Immature natural killer cell (primary cell): ENCODE measurements at regions not wholly inside any gene's neighbourhood (a gene's known extent, or its start where the extent isn't known, plus 50 kb on each side); places are given as distances from the start of the nearest gene placed in this dataset.
A peak's percentile ranks its signal among the peaks of the same experiment; 100 is the strongest.

Experiments used
- DNase-seq, 3 donors: peaks; one replicate each; pipeline ENCODE4 v3.0.0; 2022; ENCODE audit warnings: mixed read lengths in 1 of 3
- H3K27ac Mint-ChIP-seq, 6 donors: one replicate each; pipeline ENCODE4 v1.8.0; 2020; ENCODE audit warnings: mixed read lengths in 6 of 6, mild to moderate bottlenecking in 5 of 6, inconsistent platforms in 4 of 6, moderate library complexity in 3 of 6
- H3K27me3 Mint-ChIP-seq, 3 donors: one replicate each; pipeline ENCODE4 v1.8.0; 2020 to 2021; ENCODE audit warnings: low read depth in 3 of 3, mild to moderate bottlenecking in 3 of 3, mixed read lengths in 3 of 3, moderate library complexity in 3 of 3, inconsistent platforms in 1 of 3
- H3K36me3 Mint-ChIP-seq, 3 donors: one replicate each; pipeline ENCODE4 v1.8.0; 2020; ENCODE audit warnings: mixed read lengths in 3 of 3, inconsistent platforms in 2 of 3, mild to moderate bottlenecking in 2 of 3
- H3K4me1 Mint-ChIP-seq, 2 donors: one replicate each; pipeline ENCODE4 v1.8.0; 2020; ENCODE audit warnings: inconsistent platforms in 2 of 2, mild to moderate bottlenecking in 2 of 2, mixed read lengths in 2 of 2, moderate library complexity in 1 of 2
- H3K4me3 Mint-ChIP-seq, 5 donors: one replicate each; pipeline ENCODE4 v1.8.0; 2020; ENCODE audit warnings: mild to moderate bottlenecking in 5 of 5, mixed read lengths in 5 of 5, inconsistent platforms in 3 of 5, moderate library complexity in 3 of 5
- H3K9me3 Mint-ChIP-seq, 6 donors: one replicate each; pipeline ENCODE4 v1.8.0; 2020; ENCODE audit warnings: mild to moderate bottlenecking in 6 of 6, mixed read lengths in 6 of 6, inconsistent platforms in 4 of 6, moderate library complexity in 3 of 6

DNA sequence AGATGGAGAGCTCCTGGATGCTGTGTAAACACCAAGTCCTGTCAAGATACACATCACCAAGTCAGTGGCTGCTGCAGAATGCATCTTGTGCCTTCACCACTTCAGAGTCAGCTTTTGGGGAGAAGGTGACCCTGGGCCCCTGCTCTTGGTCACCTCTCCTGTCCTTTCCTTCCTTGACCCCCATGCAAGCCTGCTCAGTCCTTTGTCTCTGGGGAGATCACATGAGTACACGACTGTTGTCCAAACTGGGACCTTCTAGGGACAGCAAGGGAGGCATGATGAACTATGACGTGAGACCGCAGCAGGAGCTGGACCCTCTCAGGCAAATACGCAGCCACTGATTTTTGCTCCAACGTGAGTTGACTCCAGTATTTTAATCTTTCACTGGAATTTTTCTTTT, 706.9 kb upstream of the ID2 start:
- no peak for DNase-seq
- H3K9me3 Mint-ChIP-seq = no peaks in the 10 kb centered on the region
- H3K36me3 Mint-ChIP-seq = peaks cover 28 to 59% (median 56%) of the 10 kb centered on the region in 3 donors
- no peaks in the 10 kb centered on the region for H3K4me1 Mint-ChIP-seq
- no peak overlapping the region for H3K4me3 Mint-ChIP-seq
- no peak overlapping the region for H3K27ac Mint-ChIP-seq
- H3K27me3 Mint-ChIP-seq = peaks cover 0 to 3% (median 0%) of the 10 kb centered on the region in 3 donors

DNA sequence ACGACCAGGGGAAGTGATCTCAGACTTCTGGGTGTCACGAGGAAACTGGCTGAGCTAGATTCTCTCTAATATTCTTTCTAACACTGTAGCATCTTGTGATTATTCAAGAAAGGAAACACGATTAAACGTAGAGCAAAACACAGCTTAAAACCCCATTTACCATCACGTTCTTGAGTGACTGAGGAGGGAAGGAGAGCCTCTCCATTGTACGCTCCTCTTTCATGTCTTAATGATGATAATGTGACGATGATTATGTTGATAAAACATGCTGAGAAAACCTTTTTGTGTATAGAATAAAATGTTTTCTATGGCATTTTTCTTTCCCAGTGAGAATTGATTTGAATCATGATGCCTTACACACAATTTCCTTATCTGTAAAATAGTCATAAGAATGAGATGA, 705.6 kb upstream of the ID2 start:
- no peaks in the 10 kb centered on the region for H3K4me1 Mint-ChIP-seq
- no peak overlapping the region for H3K27ac Mint-ChIP-seq
- H3K27me3 Mint-ChIP-seq = peaks cover 0 to 3% (median 0%) of the 10 kb centered on the region in 3 donors
- DNase-seq = no peak
- peaks cover 24 to 51% (median 47%) of the 10 kb centered on the region in 3 donors for H3K36me3 Mint-ChIP-seq
- no peaks in the 10 kb centered on the region for H3K9me3 Mint-ChIP-seq
- no peak overlapping the region for H3K4me3 Mint-ChIP-seq

DNA sequence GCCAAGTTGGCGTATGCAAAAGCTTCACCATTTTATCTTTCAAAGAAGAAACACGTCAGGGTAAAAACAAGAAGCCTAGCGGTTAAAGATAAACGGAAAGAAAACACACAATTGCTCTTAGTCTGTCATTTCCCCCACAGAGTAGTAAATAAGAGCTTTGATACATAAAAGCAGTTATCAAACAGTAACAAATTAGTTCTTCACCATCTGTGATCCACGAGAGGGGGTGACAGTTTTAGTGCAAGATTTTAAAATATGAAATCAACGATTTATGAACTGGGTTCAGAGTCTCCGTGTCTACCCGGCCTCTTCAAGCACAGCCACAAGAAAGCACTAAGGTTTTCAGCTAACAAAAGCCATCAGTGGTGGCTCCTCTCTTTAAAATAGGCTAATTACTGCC, 703.9 kb upstream of the ID2 start:
- Mint-ChIP-seq H3K9me3 (no peaks in the 10 kb centered on the region), H3K27ac (no peak overlapping the region), H3K36me3 (peaks cover 24 to 49% (median 49%) of the 10 kb centered on the region in 3 donors), H3K27me3 (peaks cover 0 to 3% (median 0%) of the 10 kb centered on the region in 3 donors), H3K4me1 (peaks cover 0 to 5% of the 10 kb centered on the region in 2 donors), H3K4me3 (no peak overlapping the region)
- no peak for DNase-seq

DNA sequence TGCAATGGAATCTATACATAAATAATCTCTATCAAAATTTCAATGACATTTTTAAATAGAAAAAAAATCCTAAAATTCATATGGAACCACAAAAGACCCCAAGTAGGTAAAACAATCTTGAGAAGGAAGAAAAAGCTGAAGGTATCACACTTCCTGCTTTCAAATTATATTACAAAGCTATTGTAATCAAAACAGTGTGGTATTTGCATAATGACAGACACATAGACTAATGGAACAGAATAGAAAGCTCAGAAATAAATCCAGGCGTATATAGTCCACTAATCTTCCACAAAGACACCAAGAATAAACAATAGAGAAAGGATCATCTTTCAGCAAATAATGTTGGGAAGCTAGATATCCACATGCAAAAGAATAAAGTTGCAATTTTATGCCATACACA, 699.8 kb upstream of the ID2 start:
- H3K27me3 Mint-ChIP-seq = peaks cover 0 to 3% (median 0%) of the 10 kb centered on the region in 3 donors
- no peak for DNase-seq
- H3K9me3 Mint-ChIP-seq = no peaks in the 10 kb centered on the region
- H3K4me3 Mint-ChIP-seq = no peak overlapping the region
- H3K4me1 Mint-ChIP-seq = peaks cover 15 to 30% of the 10 kb centered on the region in 2 donors
- no peak overlapping the region for H3K27ac Mint-ChIP-seq
- peaks cover 7 to 27% (median 22%) of the 10 kb centered on the region in 3 donors for H3K36me3 Mint-ChIP-seq

DNA sequence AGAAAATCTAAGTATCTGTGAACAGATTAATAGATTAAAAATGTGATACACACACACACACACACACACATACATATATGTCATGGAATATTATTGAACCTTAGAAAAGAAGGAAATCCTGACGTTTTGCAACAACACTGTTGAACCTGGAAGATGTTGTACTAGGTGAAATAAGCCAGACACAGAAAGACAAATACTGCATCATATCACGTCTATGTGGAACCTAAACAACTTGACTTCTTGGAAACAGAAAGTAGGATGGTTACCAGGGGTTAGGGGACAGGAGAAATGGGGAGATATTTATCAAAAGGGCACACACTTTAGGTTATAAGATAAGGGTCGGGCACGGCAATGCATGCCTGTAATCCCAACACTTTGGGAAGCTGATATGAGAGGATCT, 698.4 kb upstream of the ID2 start:
- DNase-seq = no peak
- Mint-ChIP-seq H3K27ac (peak overlapping the region in 1 of 6 donors; percentile 25), H3K4me1 (peaks cover 15 to 30% of the 10 kb centered on the region in 2 donors), H3K27me3 (peaks cover 0 to 1% (median 0%) of the 10 kb centered on the region in 3 donors), H3K4me3 (no peak overlapping the region), H3K9me3 (no peaks in the 10 kb centered on the region), H3K36me3 (peaks cover 5 to 16% (median 11%) of the 10 kb centered on the region in 3 donors)

DNA sequence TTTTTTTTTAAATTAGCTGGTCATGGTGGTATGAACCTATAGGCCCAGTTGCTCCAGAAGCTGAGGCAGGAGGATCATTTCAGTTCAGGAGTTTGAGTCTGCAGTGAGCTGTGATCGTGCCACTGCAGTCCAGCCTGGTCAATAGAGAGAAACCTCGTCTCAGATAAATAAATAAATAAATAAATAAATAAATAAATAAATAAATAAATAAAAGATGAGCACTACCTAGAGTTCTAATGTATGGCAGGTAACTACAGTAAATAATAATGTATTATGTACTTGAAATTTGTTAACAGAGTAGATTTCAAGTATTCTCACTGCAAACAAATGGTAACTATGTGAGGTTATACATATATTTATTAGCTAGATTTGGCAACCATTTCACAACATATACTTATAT, 697.9 kb upstream of the ID2 start:
- no peak overlapping the region for H3K4me3 Mint-ChIP-seq
- H3K27ac Mint-ChIP-seq = peak overlapping the region in 1 of 6 donors; percentile 63
- peaks cover 15 to 30% of the 10 kb centered on the region in 2 donors for H3K4me1 Mint-ChIP-seq
- H3K9me3 Mint-ChIP-seq = no peaks in the 10 kb centered on the region
- peaks cover under 1 to 11% (median 7%) of the 10 kb centered on the region in 3 donors for H3K36me3 Mint-ChIP-seq
- DNase-seq = no peak
- no peaks in the 10 kb centered on the region for H3K27me3 Mint-ChIP-seq

DNA sequence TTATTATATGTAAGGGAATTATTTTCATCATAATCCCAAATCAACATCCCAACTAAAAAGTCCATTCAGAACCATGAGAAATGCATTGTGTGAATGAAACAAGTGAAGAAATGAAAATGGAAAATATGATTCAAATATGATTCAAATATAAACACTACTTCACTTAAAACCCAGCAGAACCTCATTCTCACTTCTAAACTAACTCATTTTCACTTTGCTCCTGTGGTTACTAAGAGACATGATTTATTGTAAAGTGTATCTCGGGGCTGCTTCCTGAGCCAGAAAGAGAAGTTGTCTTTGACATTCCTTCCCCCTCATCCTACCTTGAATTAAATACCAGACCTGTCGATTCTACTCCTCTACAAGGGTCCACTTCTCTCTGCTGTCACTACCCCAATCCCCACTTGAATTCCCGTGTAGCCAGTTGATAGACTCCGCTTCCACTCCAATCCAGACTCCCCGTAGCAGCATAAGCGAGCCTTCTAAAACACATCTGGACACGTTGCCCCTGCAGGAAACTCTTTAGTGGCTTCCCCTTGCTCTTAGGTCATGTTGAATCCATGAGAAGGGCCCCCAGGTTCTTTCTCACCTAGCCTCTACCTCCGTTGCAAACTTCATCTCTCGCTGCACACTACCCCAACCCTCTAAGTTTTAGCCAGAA, 697.0 kb upstream of the ID2 start:
- peak overlapping the region; percentile 2 to 69 (median 38) for H3K4me3 Mint-ChIP-seq

DNA sequence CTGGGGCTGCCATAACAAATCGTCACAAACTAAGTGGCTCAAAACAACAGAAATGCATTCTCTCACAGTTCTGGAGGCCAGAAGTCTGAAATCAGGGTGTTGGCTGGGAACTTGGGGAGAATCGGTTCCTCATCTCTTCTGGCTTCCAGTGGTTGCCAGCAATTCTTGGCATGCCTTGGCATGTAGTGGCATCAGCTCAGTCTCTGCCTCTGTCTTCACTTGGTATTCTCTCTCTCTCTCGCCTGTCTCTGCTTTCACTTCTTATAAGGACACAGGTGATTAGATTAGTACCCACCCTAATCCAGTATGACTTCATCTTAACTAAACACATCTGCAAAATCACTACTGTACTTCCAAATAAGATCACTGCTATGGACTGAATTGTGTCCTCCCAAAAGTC, 695.4 kb upstream of the ID2 start:
- no peaks in the 10 kb centered on the region for H3K9me3 Mint-ChIP-seq
- no peak for DNase-seq
- peaks cover 0 to 7% (median 3%) of the 10 kb centered on the region in 3 donors for H3K36me3 Mint-ChIP-seq
- H3K27ac Mint-ChIP-seq = peak overlapping the region in 1 of 6 donors; percentile 5
- peaks cover 15 to 30% of the 10 kb centered on the region in 2 donors for H3K4me1 Mint-ChIP-seq
- H3K27me3 Mint-ChIP-seq = no peaks in the 10 kb centered on the region
- no peak overlapping the region for H3K4me3 Mint-ChIP-seq

More for the DNA sequence above, 697.0 kb upstream of the ID2 start:
- Mint-ChIP-seq H3K27me3 (no peaks in the 10 kb centered on the region), H3K27ac (peak overlapping the region in 3 of 6 donors; percentile 63 to 69 (median 65)), H3K4me1 (peaks cover 15 to 30% of the 10 kb centered on the region in 2 donors), H3K36me3 (peaks cover 0 to 7% (median 3%) of the 10 kb centered on the region in 3 donors), H3K9me3 (no peaks in the 10 kb centered on the region)
- DNase-seq = peak in 2 of 3 donors; percentile 3 to 6

DNA sequence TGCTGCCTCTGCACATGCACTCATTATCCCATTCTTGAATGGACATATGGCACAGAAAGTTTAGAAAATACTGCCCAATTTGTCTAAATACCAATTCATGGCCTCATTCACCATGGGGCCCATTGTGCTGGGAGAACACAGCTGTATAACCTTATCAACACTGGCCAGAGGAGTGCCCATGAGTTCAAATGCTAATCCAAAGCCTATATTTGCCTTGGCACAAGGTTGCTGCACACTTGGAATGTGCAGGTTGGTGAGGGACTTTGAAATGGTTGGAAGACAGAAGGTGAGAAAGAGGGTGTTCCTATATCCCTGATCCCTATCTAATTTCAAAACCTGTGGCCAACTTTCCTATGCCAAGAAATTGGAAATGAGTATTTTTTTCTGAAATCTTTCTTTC, 693.9 kb upstream of the ID2 start:
- H3K36me3 Mint-ChIP-seq = peaks cover 0 to 3% (median 0%) of the 10 kb centered on the region in 3 donors
- no peaks in the 10 kb centered on the region for H3K9me3 Mint-ChIP-seq
- no peak overlapping the region for H3K4me3 Mint-ChIP-seq
- peaks cover 15 to 25% of the 10 kb centered on the region in 2 donors for H3K4me1 Mint-ChIP-seq
- no peaks in the 10 kb centered on the region for H3K27me3 Mint-ChIP-seq
- no peak overlapping the region for H3K27ac Mint-ChIP-seq
- no peak for DNase-seq

DNA sequence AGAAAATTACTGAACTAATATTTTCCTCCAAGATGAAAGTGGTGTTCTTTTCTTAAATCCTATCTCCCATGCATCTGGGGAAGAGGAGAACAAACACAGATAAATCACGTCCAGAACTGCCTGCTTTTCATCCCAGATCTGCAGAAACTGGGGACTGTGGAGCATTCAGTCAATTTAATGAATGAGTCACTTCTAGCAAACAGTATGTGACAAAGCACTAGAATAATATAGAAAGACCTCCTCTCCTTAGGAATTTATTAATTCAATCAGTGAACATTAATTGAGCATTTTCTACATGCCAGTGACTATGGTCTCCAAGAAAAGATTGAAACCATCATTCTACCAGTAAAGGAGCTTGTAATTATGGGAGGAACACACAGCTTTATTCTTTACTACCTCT, 693.4 kb upstream of the ID2 start:
- no peaks in the 10 kb centered on the region for H3K27me3 Mint-ChIP-seq
- H3K9me3 Mint-ChIP-seq = no peaks in the 10 kb centered on the region
- DNase-seq = no peak
- H3K4me3 Mint-ChIP-seq = no peak overlapping the region
- H3K36me3 Mint-ChIP-seq = peaks cover 0 to 3% (median 0%) of the 10 kb centered on the region in 3 donors
- peaks cover 15 to 22% of the 10 kb centered on the region in 2 donors for H3K4me1 Mint-ChIP-seq
- no peak overlapping the region for H3K27ac Mint-ChIP-seq

DNA sequence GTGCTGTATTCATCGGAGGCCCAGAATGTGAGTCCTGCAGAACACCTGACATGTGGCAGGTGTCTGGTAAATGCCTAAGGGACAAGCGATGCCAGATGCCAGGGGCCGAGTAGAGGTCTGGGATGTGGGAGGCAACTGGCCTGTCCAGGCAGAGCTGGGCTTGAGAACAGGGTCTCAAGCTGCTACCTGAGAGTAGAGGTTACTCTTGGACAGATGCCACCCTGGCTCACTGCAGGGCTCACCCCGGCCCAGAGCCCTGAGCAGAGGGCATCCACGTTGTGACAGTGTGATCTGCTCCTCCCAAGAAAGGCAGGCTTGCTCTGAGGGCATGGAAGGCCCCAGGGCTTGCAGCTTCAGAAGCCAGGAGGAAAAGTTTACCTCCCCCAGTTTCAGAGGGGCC, 692.0 kb upstream of the ID2 start:
- peaks cover 8 to 10% of the 10 kb centered on the region in 2 donors for H3K4me1 Mint-ChIP-seq
- H3K4me3 Mint-ChIP-seq = no peak overlapping the region
- peaks cover 0 to 3% (median 0%) of the 10 kb centered on the region in 3 donors for H3K36me3 Mint-ChIP-seq
- no peaks in the 10 kb centered on the region for H3K27me3 Mint-ChIP-seq
- no peak for DNase-seq
- H3K27ac Mint-ChIP-seq = no peak overlapping the region
- no peaks in the 10 kb centered on the region for H3K9me3 Mint-ChIP-seq

DNA sequence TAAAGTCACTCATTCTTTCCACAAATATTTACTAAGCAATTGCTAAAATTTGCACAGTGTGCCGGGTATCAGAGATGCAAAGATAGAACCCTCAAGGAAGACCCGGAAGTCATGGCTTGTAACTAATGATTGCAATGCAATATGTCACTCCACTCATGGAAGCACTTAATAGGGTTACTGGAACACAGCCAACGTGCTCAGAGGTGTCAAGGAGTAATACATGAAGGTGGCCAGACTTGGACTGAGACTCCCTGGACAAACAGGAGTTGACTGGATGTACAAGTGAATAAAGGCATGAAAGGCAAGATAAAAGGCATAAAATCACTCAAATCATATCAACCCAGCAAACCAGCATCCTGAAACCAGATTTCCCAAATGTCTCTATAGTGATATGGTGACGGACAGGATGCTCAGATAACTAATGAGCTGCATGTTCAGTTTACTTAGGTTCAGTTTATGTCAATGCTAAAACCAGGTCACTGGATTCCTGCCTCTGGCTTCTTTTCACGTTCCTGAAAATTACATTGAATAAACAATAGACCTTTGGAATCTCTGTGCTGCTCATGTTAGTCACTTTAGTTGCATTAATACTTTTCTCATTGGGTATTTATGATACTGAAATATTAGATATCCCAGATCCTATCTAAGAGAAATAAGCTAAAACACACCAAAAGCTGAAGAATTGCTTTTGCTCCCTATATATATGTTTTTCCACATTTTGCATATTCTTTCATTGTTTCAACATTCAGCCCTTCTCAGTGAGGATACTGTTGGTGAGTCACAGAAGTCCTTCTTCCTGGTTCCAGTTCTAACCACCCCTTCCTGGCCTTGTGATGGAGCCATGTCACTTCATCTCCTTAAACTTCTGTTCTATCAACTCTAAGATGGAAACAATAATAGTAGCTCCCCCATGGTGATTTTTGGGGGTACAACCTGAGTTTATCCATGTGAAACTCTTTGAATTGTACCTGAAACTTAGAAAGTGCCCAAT, 688.9 kb upstream of the ID2 start:
- Mint-ChIP-seq H3K27me3 (no peaks in the 10 kb centered on the region), H3K27ac (peak overlapping the region in 2 of 6 donors; percentile 9 to 31), H3K9me3 (no peaks in the 10 kb centered on the region), H3K4me3 (no peak overlapping the region), H3K36me3 (peaks cover 0 to 3% (median 0%) of the 10 kb centered on the region in 3 donors), H3K4me1 (peaks cover 8 to 25% of the 10 kb centered on the region in 2 donors)
- DNase-seq = no peak

DNA sequence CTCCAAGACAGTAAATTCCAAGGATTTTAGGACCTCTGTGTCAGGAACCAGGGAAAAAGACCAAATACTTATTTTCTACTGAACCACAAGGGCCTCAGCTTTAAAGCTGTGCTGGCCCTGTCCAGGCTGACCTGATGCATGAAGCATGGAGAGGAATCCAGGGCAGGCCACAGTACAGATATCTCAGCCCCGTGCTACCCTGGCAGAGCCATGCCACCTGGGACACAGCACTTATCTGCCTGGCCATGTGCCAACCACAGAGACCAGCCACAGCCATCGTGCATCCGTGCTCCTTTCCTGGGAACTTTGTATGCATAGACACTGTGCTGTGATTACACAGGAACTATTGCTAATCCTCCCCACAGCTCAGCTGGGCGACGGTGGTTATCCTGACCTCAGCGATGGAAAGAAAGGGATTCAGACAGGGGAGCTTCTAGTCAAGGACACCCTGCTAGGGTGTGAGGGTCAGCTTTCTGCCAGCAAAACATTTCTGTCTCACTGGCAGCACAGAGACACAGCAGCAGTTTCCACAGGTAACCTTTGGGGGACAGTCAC, 687.4 kb upstream of the ID2 start:
- no peak overlapping the region for H3K4me3 Mint-ChIP-seq
- H3K4me1 Mint-ChIP-seq = peaks cover 8 to 25% of the 10 kb centered on the region in 2 donors
- H3K27me3 Mint-ChIP-seq = no peaks in the 10 kb centered on the region
- no peaks in the 10 kb centered on the region for H3K9me3 Mint-ChIP-seq
- DNase-seq = no peak
- no peak overlapping the region for H3K27ac Mint-ChIP-seq
- peaks cover 0 to 3% (median 0%) of the 10 kb centered on the region in 3 donors for H3K36me3 Mint-ChIP-seq
